NCI-H1092 (cell line): ENCODE measurements at regions not wholly inside any gene's neighbourhood (a gene's known extent, or its start where the extent isn't known, plus 50 kb on each side); places are given as distances from the start of the nearest gene placed in this dataset.

Experiments used
- DNase-seq: peaks from one replicate; lab custom pipeline; 2025; lab: John Stamatoyannopoulos, UW

- DNase-seq, result no peak
Observed at GRCh38 chr15:95286352-95286880, 1044.1 kb upstream of the NR2F2 start.

GRCh38 chr15:95287720-95288103, 1042.8 kb upstream of the NR2F2 start:
- no peak for DNase-seq

GRCh38 chr15:95288626-95289025, 1041.9 kb upstream of the NR2F2 start:
- DNase-seq, result no peak

DNA sequence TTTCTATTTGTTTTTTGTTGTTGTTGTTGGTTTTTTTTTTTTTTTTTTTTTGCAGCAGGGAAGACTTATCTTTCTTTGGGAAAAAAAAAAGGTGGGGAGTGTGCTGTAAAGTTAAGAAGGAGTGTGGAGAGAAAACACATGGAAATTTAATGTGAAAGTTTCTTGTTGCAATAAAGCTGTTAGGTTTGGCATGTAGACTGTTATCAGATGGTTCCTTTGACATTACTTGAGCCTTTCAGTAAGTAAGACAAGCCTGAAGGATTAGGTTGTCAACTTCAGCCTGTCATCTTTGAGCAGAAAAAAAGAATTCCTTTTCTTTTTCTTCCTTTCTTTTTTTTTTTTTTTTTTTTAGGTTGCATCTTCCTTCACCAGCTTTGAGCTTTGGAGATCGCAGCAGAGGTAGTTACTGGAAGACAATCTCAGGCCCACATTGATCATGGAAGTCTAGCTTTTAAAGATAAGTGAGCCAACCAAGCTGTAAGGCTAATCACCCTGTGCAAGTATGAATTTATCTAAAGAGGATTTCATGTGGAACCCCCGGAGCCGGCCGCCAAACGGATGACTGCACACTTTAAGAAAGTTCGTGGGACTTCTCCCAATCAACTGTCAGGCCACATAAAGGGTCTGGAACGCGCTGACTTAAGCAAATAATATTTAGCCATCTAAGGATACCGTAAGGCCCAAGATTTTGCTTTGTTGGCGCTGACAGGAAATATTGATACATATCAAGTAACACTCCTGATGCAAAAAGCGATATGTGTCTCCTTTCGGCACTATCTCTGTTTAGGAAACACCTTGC, 1040.1 kb upstream of the NR2F2 start:
- no peak for DNase-seq

DNA sequence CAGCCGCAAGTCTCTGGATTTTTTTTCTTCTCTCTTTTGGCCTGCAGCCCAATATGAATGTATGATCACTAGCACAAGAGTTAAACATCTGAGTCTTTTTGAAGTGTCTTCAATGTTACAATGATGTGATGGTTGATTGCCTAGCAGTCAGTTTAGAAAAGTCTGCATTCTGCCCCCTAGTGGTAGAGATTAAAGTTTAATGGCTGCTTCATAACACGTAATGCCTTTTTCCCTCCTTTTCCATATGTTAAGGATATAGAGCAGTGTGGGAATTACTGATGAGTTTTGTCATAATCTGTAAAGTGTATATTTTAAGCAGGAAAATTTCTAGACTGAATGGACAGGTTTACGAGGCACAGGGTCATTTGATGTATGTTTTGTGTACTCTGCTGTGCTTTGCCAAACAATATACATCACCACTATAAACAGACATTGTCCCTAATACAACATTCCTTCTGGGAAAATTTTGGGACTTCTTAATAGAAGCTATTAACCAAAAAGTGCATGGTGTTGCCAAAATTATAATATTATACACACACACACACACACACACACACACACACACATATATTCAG, 1038.5 kb upstream of the NR2F2 start:
- no peak for DNase-seq

DNA sequence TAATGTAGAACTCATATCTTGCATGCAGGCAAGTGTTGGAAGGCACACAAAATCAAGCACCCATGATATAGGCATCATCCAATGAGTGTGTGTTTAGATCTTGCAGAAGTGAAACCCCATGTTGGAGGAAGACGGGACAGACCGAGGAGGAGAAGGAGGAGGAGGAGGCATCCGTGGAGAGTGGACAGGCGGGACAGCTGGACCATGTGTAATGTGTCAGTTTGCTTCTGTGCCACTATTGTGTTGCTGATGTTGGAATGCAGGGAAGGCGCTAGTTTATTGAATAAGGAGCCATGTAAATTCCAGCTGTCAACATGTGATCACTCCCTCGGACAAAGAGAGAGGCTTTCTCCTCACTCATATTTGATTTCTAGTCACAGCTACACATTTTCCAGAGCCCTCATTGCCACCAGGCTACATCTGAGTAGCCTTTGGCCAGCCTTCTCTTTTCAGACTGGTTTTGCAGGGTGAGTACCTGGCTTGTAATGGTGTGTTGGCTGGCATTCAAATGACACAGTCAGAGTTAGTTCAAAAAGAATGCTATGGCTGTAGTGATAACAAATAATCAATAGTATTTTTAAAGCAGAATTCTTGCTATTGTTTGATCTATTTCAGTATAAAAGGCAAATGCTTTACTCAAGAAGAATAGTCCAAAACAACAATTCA, 1037.6 kb upstream of the NR2F2 start:
- no peak for DNase-seq

DNA sequence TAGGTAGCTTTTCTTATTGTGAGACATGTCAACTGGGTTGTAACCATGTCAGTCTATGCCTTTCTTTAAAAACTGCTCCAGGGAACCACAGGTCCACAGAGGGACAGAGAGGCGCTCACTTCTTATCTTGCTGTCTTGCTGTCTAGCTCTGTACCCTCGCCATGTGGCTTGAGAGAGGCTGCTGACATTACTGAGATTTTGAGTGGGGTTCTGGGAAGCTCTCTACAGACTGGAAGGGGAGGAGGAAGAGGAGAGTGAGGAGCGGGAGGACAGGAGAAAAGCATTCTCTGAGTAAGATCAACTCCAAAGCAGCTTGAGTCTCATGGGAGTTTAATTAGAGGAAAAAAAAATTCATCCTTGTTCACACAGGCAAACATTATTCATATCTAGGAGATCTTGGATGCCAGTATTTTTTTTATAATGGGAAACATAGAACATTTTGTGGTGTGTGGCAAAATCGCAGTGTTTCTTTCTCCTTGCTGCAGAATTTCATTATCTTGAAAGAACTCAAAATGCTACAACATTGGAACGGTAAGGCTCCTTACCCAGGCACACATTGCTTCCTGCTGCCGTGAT, 1037.0 kb upstream of the NR2F2 start:
- no peak for DNase-seq

GRCh38 chr15:95295363-95295762, 1035.1 kb upstream of the NR2F2 start:
- DNase-seq, result no peak

- DNase-seq, result no peak
Observed at GRCh38 chr15:95295896-95296625, 1034.4 kb upstream of the NR2F2 start.

GRCh38 chr15:95296643-95297042, 1033.9 kb upstream of the NR2F2 start:
- no peak for DNase-seq

DNA sequence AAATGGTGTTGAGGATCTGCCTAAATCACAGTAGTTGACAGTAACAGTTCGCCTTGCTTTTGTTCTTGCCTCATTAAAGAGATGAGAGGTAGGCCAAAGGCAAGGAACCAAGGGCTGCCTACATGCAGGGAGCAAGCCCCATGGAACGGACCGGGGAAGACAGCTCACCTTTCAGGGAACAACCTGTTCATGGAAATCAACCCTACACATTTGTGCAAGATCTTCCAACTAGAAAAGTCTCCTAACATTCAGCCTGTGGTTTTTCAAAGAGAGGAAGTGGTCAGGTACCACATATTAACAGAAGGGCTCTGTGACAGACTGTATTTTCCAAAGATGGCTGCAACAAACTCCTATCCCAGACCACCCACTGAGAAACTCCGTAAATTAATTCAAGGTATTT, 1031.8 kb upstream of the NR2F2 start:
- DNase-seq, result no peak

DNA sequence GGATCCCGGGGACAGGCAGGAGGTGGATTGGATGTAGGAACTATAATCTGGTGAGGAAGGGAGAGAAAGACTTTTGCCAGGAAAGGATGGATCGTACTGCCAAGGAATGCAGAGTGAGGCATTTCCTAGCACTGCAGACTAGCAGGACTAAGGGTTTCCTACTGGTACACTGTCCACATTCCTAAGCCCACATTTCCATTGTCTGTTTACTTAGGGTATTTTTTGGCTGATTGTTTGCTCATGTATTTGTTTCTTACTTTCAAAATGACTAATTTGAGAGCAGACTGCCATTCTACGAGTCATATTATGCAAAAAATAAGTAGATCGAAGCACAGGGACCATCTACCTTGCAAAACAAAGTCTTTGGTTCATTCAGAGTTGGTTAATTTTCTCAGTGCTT, 1029.5 kb upstream of the NR2F2 start:
- DNase-seq, result no peak

- DNase-seq, result no peak
Observed at GRCh38 chr15:95302206-95302605, 1028.3 kb upstream of the NR2F2 start.

DNA sequence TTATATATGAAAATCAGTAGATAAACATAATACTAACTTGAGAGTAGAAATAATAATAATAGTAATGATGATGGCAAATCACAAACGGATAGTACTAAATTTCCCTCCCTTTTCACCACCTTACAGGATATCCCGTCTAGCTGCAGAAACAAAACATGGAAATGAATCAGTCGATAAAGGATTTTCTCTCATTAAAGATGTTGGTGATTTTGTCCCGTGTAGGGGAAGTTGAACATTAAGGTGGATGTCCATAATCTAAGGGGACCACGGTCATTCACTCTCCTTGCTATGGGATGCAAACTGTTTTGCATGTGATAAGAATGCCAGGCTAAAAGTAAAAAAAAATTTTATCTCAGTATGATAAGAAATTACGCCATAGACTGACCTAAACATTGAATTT, 1027.7 kb upstream of the NR2F2 start:
- no peak for DNase-seq

GRCh38 chr15:95303713-95304112, 1026.8 kb upstream of the NR2F2 start:
- DNase-seq, result no peak

GRCh38 chr15:95304151-95304946, 1026.2 kb upstream of the NR2F2 start:
- no peak for DNase-seq

- no peak for DNase-seq
Observed at GRCh38 chr15:95304947-95305400, 1025.5 kb upstream of the NR2F2 start.

DNA sequence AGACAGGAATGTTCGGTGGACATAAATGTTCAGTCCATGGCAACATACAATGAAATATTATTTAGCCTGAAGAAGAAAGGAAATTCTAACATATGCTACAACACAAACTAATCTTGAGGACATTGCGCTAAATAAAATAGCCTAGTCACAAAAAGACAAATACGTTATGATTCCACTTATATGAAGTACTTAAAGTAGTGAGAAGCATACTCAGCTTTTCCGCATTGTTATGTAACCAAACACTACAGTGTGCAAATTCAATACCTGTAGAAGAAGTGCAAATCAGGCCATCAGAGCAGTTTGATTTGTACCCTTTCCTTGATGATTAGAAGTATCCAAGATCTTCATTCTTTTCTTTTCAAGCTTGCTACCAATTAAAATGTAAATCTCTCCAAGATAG, 1023.4 kb upstream of the NR2F2 start:
- DNase-seq, result no peak

GRCh38 chr15:95319242-95319641, 1011.3 kb upstream of the NR2F2 start:
- DNase-seq, result no peak

- DNase-seq, result no peak
Observed at GRCh38 chr15:95323796-95324195, 1006.7 kb upstream of the NR2F2 start.

GRCh38 chr15:95324656-95325055, 1005.8 kb upstream of the NR2F2 start:
- DNase-seq, result no peak
